T-helper 1 cell (primary cell): ENCODE measurements at regions not wholly inside any gene's neighbourhood (a gene's known extent, or its start where the extent isn't known, plus 50 kb on each side); places are given as distances from the start of the nearest gene placed in this dataset.

Experiments used
- DNase-seq, 5 donors: peaks; one replicate each; pipeline ENCODE4 v3.0.0-alpha.2; 2012 to 2020

DNA sequence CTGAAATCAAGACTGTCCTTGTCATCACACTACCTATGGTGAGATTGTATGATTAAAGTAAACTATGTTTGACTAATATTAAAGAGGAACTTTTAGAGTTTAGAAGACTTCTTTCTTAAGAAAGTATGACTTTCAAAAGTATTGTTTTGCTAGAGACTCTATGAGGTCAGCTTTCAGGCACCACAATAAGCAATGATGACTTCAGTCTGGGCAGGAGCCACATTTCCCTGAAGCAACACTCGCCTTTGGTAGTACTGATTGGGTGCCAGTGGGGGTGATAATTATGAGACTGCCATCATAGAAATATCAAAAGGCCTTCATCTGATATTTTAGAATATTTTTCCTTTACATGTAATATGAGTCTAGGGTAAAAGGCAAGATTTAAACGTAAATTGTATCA is 212.6 kb downstream of the DTHD1 start:
- no peak for DNase-seq

DNA sequence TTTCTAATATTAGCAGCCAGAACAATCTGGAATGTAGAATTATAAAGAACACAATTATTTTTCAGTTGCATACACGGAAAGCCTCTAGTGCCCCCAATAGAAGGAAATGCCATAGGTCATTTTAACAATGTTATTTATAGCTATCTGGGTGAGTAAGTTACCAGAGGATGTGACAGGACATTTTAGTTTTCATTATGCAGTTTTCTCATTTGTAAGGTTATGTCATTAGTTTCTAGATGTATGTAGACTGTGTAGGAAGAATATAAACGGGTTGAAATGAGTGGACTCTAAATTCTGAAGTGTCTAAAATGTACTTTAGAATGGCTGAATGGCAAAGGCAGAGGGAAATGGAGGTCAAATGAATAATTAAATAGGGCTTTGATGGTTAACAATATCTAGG is 213.3 kb downstream of the DTHD1 start:
- no peak for DNase-seq

DNA sequence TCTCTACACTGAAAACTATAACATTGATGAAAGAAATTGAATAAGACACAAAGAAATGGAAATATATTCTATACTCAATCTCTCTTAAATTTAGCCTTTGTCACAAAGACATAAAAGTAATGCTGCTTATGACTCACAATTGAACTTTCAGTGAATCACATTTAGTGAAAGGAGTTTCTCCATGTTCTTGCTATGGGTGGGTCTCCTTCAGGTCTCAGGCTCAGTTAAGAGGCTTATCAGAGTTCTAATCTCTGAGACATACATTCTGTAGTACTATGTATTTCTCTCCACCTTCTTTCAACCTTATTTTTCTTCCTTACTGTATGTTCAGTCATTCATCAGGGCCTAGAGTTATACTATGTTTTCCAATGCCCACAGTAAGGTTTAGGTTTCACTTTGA is 220.9 kb downstream of the DTHD1 start:
- DNase-seq = no peak

GRCh38 chr4:36508394-36508793 is 227.0 kb downstream of the DTHD1 start:
- DNase-seq = no peak

DNA sequence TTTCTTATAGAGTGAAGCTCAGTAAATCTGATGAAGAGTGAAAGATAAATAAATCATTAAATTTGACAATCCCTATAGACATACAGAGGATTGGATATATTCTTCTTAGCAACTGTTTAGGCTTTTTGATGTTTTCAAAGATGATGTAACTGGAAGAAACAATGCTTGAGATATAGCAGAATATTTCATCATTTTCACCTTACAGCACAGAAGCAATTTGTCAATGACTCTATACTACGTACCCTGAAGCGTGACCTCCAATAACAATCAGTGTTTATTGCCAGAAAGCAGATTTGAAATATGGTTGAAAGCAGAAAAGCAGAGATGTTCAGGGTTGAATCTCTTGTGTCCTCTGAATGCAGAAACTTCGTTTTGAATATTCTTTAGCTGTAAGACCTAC is 228.4 kb downstream of the DTHD1 start:
- DNase-seq = no peak

DNA sequence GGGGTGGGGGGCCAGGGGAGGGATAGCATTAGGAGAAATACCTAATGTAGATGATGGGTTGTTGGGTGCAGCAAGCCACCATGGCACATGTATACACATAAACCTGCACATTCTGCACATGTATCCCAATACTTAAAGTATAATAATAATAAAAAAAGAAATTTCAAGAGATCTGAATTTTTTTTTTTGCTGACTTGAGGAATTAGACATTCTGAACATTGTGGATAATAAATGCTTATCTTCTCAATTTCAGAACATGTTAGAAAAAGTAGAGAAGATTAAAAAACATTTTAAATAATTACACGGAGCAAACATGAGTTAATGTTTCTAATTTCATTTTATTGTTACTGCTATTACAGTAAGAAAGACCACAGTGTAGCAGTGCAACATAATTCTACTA is 230.4 kb downstream of the DTHD1 start:
- no peak for DNase-seq

- DNase-seq = no peak
Measured at GRCh38 chr4:36516522-36517095, 235.2 kb downstream of the DTHD1 start.

DNA sequence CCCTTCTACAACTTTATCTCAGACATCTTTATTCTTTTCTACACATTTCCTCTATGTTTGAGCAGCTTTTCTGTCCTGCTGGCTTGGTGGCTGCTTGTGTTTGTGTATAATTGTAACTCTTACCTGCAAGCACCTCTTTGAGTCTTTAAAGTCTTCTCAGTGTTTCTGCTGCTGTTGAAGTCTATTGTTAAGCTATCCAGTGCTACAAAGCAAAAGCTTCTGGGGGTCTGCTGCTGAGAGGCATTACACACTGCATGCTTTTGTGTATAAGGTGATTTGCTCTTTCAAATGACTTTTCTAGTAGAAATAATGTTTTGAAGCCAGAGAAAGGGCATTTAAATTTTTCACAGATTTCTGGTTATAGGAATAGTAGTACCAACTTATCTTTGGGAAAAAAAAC is 241.8 kb downstream of the DTHD1 start:
- no peak for DNase-seq

- DNase-seq = no peak
Measured at GRCh38 chr4:36532670-36533379, 251.4 kb downstream of the DTHD1 start.

DNA sequence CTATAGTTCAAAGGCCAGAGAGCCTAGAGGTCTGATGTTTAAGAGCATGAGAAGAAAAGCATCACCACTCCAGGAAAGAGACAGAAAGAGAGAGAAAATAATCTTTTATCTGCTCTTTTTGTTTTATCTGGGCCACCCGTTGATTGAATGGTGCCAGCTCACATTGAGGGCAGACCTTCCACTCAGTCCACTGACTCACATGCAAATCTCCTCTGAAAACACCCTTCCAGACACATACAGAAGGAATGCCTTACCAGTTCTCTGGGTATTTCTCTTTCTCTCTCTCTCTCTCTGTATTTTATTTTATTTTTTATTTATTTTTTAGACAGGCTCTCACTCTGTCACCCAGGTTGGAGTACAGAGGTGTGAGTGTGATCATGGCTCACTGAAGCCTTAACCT is 252.5 kb downstream of the DTHD1 start:
- no peak for DNase-seq

DNA sequence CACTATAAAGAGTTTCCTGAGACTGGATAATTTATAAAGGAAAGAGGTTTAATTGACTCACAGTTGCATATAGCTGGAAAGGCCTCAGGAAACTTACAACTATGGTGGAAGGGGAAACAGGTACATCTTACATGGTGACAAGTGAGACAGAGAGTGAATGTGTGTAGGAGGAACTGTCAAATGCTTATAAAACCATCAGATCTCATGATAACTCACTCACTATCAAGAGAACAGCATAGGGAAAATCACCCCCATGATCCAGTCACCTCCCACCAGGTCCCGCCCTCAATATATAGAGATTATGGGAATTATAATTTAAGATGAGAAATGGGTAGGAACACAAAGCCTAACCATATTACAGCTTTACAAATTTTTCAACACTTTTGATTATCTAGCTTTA is 266.0 kb downstream of the DTHD1 start:
- no peak for DNase-seq

DNA sequence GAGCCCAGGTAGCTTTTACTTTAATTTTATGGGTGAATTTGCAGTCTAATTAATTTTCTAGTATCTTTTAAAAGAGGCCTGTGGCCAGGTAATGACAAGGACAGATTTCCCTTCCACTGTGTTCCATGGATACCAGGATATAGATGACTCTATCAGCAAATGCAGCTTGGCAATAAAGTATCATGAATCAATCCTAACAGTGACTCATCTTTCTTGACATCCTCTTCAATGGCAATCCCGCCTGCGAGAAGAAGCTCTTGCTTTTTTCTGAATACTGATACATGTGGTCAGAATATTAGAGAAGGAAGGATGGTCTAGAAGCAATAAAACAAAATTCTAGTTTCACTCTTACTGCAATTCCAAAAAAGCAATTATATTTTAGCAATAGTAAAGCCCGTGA is 267.8 kb downstream of the DTHD1 start:
- no peak for DNase-seq

DNA sequence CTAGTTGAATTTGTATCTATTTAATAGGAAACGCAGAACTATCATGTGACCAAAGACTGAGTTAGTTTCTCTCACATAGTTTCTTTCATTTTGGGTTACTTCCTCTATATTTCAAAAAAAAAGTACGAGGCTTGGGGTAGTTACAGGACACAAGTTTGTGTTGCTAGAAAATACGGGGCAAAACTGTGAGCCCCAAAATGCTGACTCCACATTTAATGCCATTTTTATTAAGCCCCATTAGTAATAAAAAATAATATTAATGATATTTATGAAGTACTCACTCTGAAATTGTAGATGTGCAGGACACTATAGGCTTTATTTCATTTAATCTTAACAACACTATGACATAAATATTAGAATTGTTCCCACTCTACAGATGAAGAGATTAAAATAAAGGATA is 268.6 kb downstream of the DTHD1 start:
- no peak for DNase-seq

DNA sequence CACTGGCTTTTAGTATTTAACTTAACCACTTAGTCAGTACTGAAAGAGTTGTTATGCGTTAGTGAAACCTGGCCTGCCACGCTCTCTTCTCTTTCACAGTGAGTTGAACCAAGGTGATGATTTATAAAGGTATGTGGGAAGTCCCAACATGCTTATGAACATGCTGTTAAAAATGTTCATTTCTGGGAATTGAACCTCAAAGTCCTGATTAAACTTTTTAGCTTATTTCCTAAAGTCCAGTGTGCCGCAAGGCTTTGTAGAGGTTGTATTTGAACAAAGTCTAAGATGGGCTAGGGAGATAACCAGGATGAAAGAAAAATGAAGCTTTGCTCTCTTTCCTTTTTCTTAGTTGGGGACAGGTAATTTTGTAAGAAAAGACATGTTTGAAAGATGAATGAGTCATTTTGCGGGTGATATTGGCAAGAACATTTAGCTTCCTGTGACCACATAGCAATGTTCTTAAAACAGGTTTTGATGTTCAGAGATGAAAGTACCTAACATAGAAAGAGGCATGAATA is 270.3 kb downstream of the DTHD1 start:
- peak in 1 of 5 donors; percentile 51 for DNase-seq

GRCh38 chr4:36553029-36553428 is 271.6 kb downstream of the DTHD1 start:
- no peak for DNase-seq

GRCh38 chr4:36553453-36553852 is 272.0 kb downstream of the DTHD1 start:
- no peak for DNase-seq

DNA sequence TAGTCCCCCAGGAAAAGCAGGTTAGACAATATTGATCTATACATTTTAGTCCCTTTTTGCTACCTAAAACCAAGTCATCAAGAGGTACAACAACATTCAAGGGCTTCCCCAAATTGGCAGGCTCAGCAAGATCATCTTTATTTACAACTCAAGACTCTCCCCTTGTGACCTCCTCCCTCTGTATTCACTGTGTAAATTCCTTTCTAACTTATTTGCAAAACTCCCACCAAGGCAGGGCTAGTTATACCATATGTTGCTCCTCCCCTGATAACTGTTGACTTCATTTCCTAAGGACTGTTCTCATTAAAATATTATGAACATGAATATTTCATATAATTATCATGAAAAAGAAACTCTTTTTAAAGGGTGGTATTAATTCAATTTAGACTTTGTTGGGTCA is 275.6 kb downstream of the DTHD1 start:
- DNase-seq = no peak

DNA sequence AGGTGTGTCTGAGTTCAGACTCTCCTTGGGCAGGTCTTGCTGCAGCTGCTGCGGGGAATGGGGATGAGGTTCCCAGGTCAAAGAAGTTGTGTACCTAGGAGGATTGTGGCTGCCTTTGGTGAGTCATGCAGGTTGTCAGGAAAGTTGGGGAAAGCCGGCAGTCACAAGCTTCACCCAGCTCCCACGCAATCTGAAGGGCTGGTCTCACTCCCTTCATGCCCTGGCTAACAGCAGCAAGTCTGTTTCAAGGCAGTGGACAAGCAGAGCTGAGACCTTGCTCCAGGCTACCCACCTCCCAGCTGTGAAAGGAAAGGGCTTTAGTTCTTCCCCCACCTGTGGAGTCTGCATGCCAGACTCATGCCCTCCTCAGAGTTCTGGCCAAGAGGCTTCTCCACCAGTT is 287.2 kb downstream of the DTHD1 start:
- no peak for DNase-seq

DNA sequence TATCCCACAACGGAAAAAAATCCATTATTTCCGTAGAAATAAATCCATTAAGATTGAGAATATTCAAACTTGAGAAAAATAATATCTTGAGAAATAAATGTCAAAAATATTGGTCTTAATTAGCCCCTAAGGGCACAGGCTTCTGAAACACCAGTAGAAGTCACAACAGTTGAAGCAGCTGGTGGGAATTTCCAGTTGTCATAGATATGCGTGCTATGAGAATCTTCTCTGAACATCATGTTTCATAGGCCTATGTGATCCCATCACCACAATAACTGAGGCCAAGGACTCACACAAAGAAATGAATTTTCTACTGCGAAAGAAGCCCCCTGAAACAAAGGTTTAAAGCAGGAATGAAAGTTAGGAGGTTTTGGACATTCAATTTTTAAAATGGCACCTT is 292.0 kb downstream of the DTHD1 start:
- no peak for DNase-seq

GRCh38 chr4:36574816-36575215 is 293.4 kb downstream of the DTHD1 start:
- DNase-seq = no peak

- no peak for DNase-seq
Measured at GRCh38 chr4:36582198-36582597, 300.8 kb downstream of the DTHD1 start.

DNA sequence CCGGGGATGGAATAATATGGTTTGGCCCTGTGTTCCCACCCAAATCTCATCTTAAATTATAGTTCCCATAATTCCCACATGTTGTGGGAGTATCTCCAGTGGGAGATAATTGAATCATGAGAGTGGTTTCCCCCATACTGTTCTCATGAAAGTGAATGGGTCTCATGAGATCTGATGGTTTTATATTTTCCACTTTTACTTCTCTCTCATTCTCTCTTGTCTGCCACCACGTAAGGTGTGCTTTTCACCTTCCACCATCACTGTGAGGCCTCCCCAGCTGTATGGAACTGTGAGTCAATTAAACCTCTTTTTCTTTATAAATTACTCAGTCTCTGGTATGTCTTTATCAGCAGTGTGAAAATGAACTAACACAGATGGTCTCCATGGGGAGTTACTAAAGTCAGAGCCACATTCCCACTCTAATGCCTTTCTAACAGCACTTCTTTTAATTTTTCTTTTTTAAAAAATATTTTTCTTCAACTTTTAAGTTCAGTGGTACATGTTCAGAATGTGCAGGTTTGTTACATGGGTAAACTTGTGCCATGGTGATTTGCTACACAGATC is 306.6 kb downstream of the DTHD1 start:
- no peak for DNase-seq

- no peak for DNase-seq
Measured at GRCh38 chr4:36590343-36590742, 308.9 kb downstream of the DTHD1 start.

DNA sequence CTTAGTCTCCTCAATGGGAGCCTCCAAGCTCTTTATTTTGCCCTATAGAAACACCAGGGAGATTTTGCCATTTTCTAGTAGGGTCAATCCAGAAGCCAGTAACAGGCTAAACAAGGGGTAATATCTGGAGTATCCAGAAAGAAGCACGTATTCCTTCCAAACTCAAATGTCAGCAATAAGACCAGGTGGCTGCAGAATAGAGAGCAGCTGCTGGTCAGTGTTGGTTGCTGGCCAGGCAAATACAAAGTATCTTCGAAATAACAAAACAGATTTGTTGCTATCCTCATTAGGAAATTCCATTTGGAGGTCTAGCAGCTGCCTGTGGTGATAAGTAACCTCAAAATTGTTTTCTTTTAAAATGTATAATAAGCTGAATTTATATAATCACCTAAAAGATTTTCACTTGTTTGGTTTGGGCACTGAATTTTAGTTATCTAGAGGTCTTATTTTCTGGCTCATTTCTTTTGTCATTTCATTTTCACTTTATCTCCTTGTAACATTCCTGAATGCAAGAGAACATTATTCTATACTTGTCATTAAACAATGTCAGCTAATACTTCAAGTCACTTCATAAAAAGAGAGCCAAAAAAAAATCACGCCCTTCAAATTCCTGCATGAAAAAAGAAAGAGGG is 320.6 kb downstream of the DTHD1 start:
- DNase-seq = no peak
